ENCODE measurements at regions not wholly inside any gene's neighbourhood (a gene's known extent, or its start where the extent isn't known, plus 50 kb on each side); places are given as distances from the start of the nearest gene placed in this dataset.

DNA sequence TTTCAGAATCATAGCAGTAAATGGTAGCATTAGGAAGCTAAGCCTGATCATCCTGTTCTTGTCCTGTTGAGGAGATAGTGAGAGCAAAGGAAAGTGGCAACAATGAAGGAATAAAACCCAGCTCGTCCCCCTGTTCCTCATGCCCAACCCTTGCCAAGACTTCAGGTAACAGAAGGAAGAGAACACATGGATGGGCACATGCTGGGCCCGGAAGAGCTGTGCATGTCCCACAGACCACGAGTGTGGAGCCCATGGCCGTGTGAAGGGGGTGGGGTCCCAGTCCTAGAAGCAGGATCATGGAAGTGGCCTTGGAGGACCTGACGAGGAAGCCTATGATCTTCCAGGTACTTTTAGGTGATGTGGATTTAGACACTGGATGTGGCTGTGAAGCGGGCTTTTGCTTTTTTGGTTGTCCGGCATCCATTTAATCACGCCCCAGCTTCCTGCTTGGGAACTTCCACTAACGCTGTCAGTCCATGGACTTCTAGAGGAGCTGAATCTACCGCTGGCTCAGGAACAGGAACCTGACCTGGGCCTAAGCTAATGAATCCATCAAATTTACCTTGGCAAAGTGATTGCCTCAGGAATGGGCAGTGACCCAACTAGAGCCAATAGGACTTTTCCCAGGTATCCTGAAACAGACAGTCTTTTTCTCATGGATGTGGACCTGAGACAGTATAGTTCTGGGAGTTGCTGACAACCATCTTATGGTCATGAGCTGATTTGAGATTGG lies 79.3 kb upstream of the ARMC2 start:
- TF ChIP-seq, protein P1, sequence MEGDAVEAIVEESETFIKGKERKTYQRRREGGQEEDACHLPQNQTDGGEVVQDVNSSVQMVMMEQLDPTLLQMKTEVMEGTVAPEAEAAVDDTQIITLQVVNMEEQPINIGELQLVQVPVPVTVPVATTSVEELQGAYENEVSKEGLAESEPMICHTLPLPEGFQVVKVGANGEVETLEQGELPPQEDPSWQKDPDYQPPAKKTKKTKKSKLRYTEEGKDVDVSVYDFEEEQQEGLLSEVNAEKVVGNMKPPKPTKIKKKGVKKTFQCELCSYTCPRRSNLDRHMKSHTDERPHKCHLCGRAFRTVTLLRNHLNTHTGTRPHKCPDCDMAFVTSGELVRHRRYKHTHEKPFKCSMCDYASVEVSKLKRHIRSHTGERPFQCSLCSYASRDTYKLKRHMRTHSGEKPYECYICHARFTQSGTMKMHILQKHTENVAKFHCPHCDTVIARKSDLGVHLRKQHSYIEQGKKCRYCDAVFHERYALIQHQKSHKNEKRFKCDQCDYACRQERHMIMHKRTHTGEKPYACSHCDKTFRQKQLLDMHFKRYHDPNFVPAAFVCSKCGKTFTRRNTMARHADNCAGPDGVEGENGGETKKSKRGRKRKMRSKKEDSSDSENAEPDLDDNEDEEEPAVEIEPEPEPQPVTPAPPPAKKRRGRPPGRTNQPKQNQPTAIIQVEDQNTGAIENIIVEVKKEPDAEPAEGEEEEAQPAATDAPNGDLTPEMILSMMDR (IDR thresholded peaks at IDR 0.05) = no peak
- no peak for TF ChIP-seq EZH2 (IDR thresholded peaks at IDR 0.05)
- TF ChIP-seq EZH2phosphoT487 (IDR thresholded peaks at IDR 0.05) = no peak

Data from neural progenitor cell (in vitro differentiated cells).